ENCODE measurements at regions not wholly inside any gene's neighbourhood (a gene's known extent, or its start where the extent isn't known, plus 50 kb on each side); places are given as distances from the start of the nearest gene placed in this dataset.
A peak's percentile ranks its signal among the peaks of the same experiment; 100 is the strongest.

GRCh38 chr1:4375812-4376211, 278.6 kb upstream of the AJAP1 start:
- no peak for DNase-seq (ENCODE audit: low spot score)

- DNase-seq (ENCODE audit: low spot score), result no peak
Measured at GRCh38 chr1:4379451-4380175, 274.8 kb upstream of the AJAP1 start.

GRCh38 chr1:4380564-4381168, 273.7 kb upstream of the AJAP1 start:
- no peak for DNase-seq (ENCODE audit: low spot score)

- DNase-seq (ENCODE audit: low spot score), result no peak
Measured at GRCh38 chr1:4393191-4393590, 261.2 kb upstream of the AJAP1 start.

- DNase-seq (ENCODE audit: low spot score), result no peak
Measured at GRCh38 chr1:4394366-4394765, 260.0 kb upstream of the AJAP1 start.

GRCh38 chr1:4395158-4395557, 259.3 kb upstream of the AJAP1 start:
- no peak for DNase-seq (ENCODE audit: low spot score)

GRCh38 chr1:4395676-4396075, 258.7 kb upstream of the AJAP1 start:
- no peak for DNase-seq (ENCODE audit: low spot score)

GRCh38 chr1:4396551-4396950, 257.9 kb upstream of the AJAP1 start:
- no peak for DNase-seq (ENCODE audit: low spot score)

- no peak for DNase-seq (ENCODE audit: low spot score)
Measured at GRCh38 chr1:4397196-4397595, 257.2 kb upstream of the AJAP1 start.

GRCh38 chr1:4402032-4402431, 252.4 kb upstream of the AJAP1 start:
- no peak for DNase-seq (ENCODE audit: low spot score)

- no peak for DNase-seq (ENCODE audit: low spot score)
Measured at GRCh38 chr1:4404854-4405590, 249.4 kb upstream of the AJAP1 start.

GRCh38 chr1:4407851-4408250, 246.6 kb upstream of the AJAP1 start:
- DNase-seq (ENCODE audit: low spot score), result no peak

- no peak for DNase-seq (ENCODE audit: low spot score)
Measured at GRCh38 chr1:4408380-4408779, 246.0 kb upstream of the AJAP1 start.

- DNase-seq (ENCODE audit: low spot score), result no peak
Measured at GRCh38 chr1:4411862-4412261, 242.5 kb upstream of the AJAP1 start.

GRCh38 chr1:4415476-4415875, 238.9 kb upstream of the AJAP1 start:
- DNase-seq (ENCODE audit: low spot score), result no peak

- DNase-seq (ENCODE audit: low spot score), result no peak
Measured at GRCh38 chr1:4416189-4416588, 238.2 kb upstream of the AJAP1 start.

- no peak for DNase-seq (ENCODE audit: low spot score)
Measured at GRCh38 chr1:4418021-4418420, 236.4 kb upstream of the AJAP1 start.

- DNase-seq (ENCODE audit: low spot score), result no peak
Measured at GRCh38 chr1:4421986-4422385, 232.4 kb upstream of the AJAP1 start.

GRCh38 chr1:4422504-4423289, 231.7 kb upstream of the AJAP1 start:
- DNase-seq (ENCODE audit: low spot score), result peak; percentile 53

GRCh38 chr1:4424254-4424653, 230.2 kb upstream of the AJAP1 start:
- DNase-seq (ENCODE audit: low spot score), result no peak

GRCh38 chr1:4424766-4425165, 229.6 kb upstream of the AJAP1 start:
- no peak for DNase-seq (ENCODE audit: low spot score)

- DNase-seq (ENCODE audit: low spot score), result peak; percentile 57
Measured at GRCh38 chr1:4425892-4426291, 228.5 kb upstream of the AJAP1 start.

GRCh38 chr1:4428711-4429110, 225.7 kb upstream of the AJAP1 start:
- no peak for DNase-seq (ENCODE audit: low spot score)
